Chondrocyte (in vitro differentiated cells): ENCODE measurements at regions not wholly inside any gene's neighbourhood (a gene's known extent, or its start where the extent isn't known, plus 50 kb on each side); places are given as distances from the start of the nearest gene placed in this dataset.

ENCODE experiments used
- DNase-seq: peaks from one replicate; pipeline ENCODE4 v3.0.0; 2021; ENCODE audit warnings: mixed read lengths, low spot score
- H3K27ac Mint-ChIP-seq: one replicate; pipeline ENCODE4 v1.8.0; 2021; ENCODE audit warnings: mild to moderate bottlenecking, moderate library complexity, mixed read lengths; ENCODE audit not compliant: unreplicated experiment
- H3K27me3 Mint-ChIP-seq: 2 replicates; pipeline ENCODE4 v1.8.0; 2021; ENCODE audit warnings: low read depth, mixed read lengths
- H3K36me3 Mint-ChIP-seq: 2 replicates; pipeline ENCODE4 v1.8.0; 2021; ENCODE audit warnings: low read depth, mixed read lengths
- H3K4me1 Mint-ChIP-seq: 2 replicates; pipeline ENCODE4 v1.8.0; 2021; ENCODE audit warnings: low read depth, mild to moderate bottlenecking, mixed read lengths
- H3K4me3 Mint-ChIP-seq: one replicate; pipeline ENCODE4 v1.8.0; 2021; ENCODE audit warnings: mild to moderate bottlenecking, moderate library complexity, mixed read lengths; ENCODE audit not compliant: unreplicated experiment
- H3K9me3 Mint-ChIP-seq: 2 replicates; pipeline ENCODE4 v1.8.0; 2021; ENCODE audit warnings: low read depth, mixed read lengths
- TF ChIP-seq, protein P1 (sequence below): fragments of 200-600 bp; sonication (generic); IDR thresholded peaks from 2 replicates; pipeline ENCODE4 v1.5.0; 2021; ENCODE audit warnings: antibody characterized with exemption, mild to moderate bottlenecking, moderate library complexity

- Mint-ChIP-seq H3K4me1 (peaks cover 35% of the 10 kb centered on the region), H3K9me3 (no peaks in the 10 kb centered on the region), H3K27me3 (no peaks in the 10 kb centered on the region), H3K36me3 (no peaks in the 10 kb centered on the region), H3K4me3 (no peak overlapping the region), H3K27ac (peak overlapping the region; percentile 76)
- TF ChIP-seq, protein P1, sequence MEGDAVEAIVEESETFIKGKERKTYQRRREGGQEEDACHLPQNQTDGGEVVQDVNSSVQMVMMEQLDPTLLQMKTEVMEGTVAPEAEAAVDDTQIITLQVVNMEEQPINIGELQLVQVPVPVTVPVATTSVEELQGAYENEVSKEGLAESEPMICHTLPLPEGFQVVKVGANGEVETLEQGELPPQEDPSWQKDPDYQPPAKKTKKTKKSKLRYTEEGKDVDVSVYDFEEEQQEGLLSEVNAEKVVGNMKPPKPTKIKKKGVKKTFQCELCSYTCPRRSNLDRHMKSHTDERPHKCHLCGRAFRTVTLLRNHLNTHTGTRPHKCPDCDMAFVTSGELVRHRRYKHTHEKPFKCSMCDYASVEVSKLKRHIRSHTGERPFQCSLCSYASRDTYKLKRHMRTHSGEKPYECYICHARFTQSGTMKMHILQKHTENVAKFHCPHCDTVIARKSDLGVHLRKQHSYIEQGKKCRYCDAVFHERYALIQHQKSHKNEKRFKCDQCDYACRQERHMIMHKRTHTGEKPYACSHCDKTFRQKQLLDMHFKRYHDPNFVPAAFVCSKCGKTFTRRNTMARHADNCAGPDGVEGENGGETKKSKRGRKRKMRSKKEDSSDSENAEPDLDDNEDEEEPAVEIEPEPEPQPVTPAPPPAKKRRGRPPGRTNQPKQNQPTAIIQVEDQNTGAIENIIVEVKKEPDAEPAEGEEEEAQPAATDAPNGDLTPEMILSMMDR: no peak
- DNase-seq: no peak
Observed at GRCh38 chr15:35674873-35675781, 129.2 kb upstream of the DPH6 start.

DNA sequence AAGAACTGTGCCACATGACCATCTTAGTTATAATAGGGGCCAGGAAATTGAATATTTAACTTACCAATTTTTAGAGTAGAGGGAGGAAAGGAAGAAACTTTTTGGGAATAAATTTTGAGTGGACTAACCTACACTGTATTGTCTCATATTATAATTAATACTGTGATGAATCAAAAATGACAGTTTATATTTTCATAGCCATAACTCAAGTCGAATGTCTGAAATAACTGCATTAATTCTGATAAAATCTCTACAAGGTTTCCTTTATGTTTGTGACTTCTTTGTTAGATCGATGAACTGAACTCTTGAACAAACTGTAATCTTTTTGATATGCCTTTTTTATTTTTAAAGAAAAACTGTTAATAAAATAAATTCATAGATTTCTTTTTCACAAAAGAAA lies 132.8 kb upstream of the DPH6 start:
- Mint-ChIP-seq H3K9me3 (no peaks in the 10 kb centered on the region), H3K27ac (no peak overlapping the region), H3K36me3 (no peaks in the 10 kb centered on the region), H3K4me1 (peaks cover 45% of the 10 kb centered on the region), H3K4me3 (no peak overlapping the region), H3K27me3 (no peaks in the 10 kb centered on the region)
- DNase-seq: no peak
- TF ChIP-seq, protein P1: no peak

DNA sequence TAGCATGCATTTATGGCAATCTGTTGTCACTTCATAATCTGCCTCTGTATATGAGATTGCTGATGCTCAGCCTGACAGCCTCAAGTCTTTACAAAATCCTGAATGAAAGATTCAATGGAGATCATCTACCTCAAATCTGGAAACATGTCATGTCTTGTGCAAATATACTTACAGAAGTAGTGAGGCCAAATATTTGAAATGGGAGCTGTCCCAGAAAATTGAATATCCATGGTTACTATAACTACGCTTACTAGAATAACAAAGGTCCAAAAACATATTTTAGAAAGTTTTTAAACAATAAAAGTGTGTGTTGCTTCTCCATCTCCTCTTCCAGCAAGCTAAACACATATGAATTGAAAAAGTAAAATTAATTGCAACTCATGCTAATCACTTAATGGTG lies 133.2 kb upstream of the DPH6 start:
- TF ChIP-seq, protein P1: no peak
- Mint-ChIP-seq H3K4me1 (peaks cover 46% of the 10 kb centered on the region), H3K9me3 (no peaks in the 10 kb centered on the region), H3K36me3 (no peaks in the 10 kb centered on the region), H3K27ac (no peak overlapping the region), H3K27me3 (no peaks in the 10 kb centered on the region), H3K4me3 (no peak overlapping the region)
- DNase-seq: no peak

DNA sequence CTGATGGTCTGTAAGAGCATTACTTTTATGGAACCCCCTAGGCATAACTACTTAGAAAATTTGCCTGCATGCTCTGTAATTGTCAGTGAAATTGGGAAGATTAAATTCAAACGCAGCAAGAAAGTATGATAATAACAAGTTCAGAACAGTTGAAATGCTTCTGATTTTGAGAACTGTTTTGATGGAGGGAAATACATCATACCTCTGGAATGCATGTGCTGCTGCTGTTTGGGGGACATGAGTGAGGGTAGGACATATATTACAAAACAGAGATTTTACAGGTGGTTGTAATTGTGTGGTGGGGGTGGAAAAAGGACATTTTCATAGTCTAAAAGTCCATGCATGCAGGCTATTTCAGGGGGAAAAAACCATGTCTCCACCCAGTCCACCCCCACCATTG lies 135.0 kb upstream of the DPH6 start:
- H3K27ac Mint-ChIP-seq: peak overlapping the region; percentile 2
- H3K4me3 Mint-ChIP-seq: no peak overlapping the region
- no peaks in the 10 kb centered on the region for H3K36me3 Mint-ChIP-seq
- TF ChIP-seq, protein P1: no peak
- no peak for DNase-seq
- H3K27me3 Mint-ChIP-seq: no peaks in the 10 kb centered on the region
- no peaks in the 10 kb centered on the region for H3K9me3 Mint-ChIP-seq
- peaks cover 41% of the 10 kb centered on the region for H3K4me1 Mint-ChIP-seq

DNA sequence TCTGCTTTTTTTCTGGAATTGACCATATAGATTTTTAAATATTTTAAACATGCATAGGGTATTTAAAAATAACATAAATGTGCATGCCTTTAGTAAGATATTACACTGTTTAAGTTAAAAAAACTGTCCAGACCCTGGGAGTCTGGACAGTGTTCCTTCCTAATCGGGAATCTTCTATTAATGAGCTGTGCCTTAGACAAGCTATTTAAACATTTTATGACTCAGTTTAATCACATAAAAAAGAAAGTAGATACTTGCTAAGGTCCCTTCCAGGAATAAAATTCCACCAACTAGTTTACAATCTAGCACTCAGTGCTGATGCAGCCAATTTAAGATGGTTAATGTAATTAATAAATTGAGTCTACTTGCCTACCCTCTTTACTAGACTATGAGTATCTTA lies 140.4 kb upstream of the DPH6 start:
- H3K27ac Mint-ChIP-seq: no peak overlapping the region
- H3K27me3 Mint-ChIP-seq: no peaks in the 10 kb centered on the region
- no peak for DNase-seq
- TF ChIP-seq, protein P1: no peak
- no peaks in the 10 kb centered on the region for H3K9me3 Mint-ChIP-seq
- no peak overlapping the region for H3K4me3 Mint-ChIP-seq
- H3K4me1 Mint-ChIP-seq: peaks cover 53% of the 10 kb centered on the region
- no peaks in the 10 kb centered on the region for H3K36me3 Mint-ChIP-seq
